Pancreas (tissue), 10 donors: ENCODE measurements at regions not wholly inside any gene's neighbourhood (a gene's known extent, or its start where the extent isn't known, plus 50 kb on each side); places are given as distances from the start of the nearest gene placed in this dataset.

ENCODE experiments used
- ATAC-seq, 4 donors: fragments of 200-7000 bp; cut with Tn5 transposase; one replicate each; pipeline versions ENCODE4 v1.8.0 to v1.9.1; 2020; ENCODE audit warnings: mild to moderate bottlenecking in 4 of 4, moderate library complexity in 4 of 4
- DNase-seq, 6 donors: peaks; one replicate each; pipeline ENCODE4 v3.0.0-alpha.2; 2020
- FAIRE-seq: peaks from 2 replicates; lab custom pipeline; 2012; peaks lifted over from hg19 to GRCh38; lab: Jason Lieb, UNC
- H3K27ac ChIP-seq, 4 donors: fragments of 200-600 bp; sonication (generic); 1 replicate in 3 of 4; 2 replicates in 1 of 4; pipeline versions ENCODE4 v1.5.0 to v1.8.0; 2020
- H3K27me3 ChIP-seq, 4 donors: fragments of 200-600 bp; one replicate each; pipeline ENCODE4 v1.8.0; 2021
- H3K36me3 ChIP-seq, 3 donors: fragments of 200-600 bp; sonication (generic) in 1 of 3; one replicate each; pipeline versions ENCODE4 v1.5.0 to v1.8.0; 2020 to 2021
- H3K4me1 ChIP-seq, 3 donors: fragments of 200-600 bp; one replicate each; pipeline ENCODE4 v1.8.0; 2021
- H3K4me3 ChIP-seq, 4 donors: fragments of 200-600 bp; sonication (generic) in 2 of 4; one replicate each; pipeline versions ENCODE4 v1.5.0 to v1.8.0; 2020 to 2021
- H3K9me3 ChIP-seq, 4 donors: fragments of 200-600 bp; one replicate each; pipeline ENCODE4 v1.8.0; 2021
- CTCF ChIP-seq, 4 donors: fragments of 200-600 bp; sonication (generic) in 3 of 4; IDR thresholded peaks; one replicate each; pipeline versions ENCODE4 v1.5.0 to v1.8.0; 2021; ENCODE audit warnings: antibody characterized with exemption in 4 of 4
- WGBS, 2 donors: extraction: QIAGEN DNeasy Blood & Tissue Kit; methylation state at CpG; one replicate each; pipeline ENCODE4 v1.1.7; 2013; 5-methylcytosine and 5-hydroxymethylcytosine counted together
- intact Hi-C, 3 donors: fragments of 100-400 bp; cut with DNase I; formaldehyde crosslinking; loops; one replicate each; pipeline versions ENCODE4 v1.11.1 to v1.14.2; 2022
- donor health status: healthy with polysubstance abuse.
- donor health status: DM: no; HTN: no; CAD: no; lungs with moderate emphysema.
- donor health status: DM: no; HTN: no; CAD: no.
- donor health status: control.
- donor health status: control.
- donor health status: Bipolar disorder and iron deficiency.
- donor health status: DM: yes; HTN: yes; CAD: no.
- donor health status: DM: no; HTN: no; CAD: no.
- donor health status: DM: no; HTN: no; CAD: no.
- donor health status: DM: yes; HTN: yes; CAD: no.

- TF ChIP-seq CTCF (IDR thresholded peaks at IDR 0.05): no peak
- 83 to 92% methylated on average over 8 of the region's 8 CpGs for WGBS, 2 donors
- no peak for DNase-seq
- Histone ChIP-seq H3K9me3 (no peaks in the 10 kb centered on the region), H3K27me3 (no peaks in the 10 kb centered on the region), H3K36me3 (no peaks in the 10 kb centered on the region), H3K4me1 (no peaks in the 10 kb centered on the region), H3K27ac (no peak overlapping the region), H3K4me3 (no peak overlapping the region)
- intact Hi-C loops: no loop called here
- FAIRE-seq: no peak
- no peak for ATAC-seq
These were observed 224.4 kb upstream of the COPS8 start for GRCh38 chr2:236861196-236861875.

DNA sequence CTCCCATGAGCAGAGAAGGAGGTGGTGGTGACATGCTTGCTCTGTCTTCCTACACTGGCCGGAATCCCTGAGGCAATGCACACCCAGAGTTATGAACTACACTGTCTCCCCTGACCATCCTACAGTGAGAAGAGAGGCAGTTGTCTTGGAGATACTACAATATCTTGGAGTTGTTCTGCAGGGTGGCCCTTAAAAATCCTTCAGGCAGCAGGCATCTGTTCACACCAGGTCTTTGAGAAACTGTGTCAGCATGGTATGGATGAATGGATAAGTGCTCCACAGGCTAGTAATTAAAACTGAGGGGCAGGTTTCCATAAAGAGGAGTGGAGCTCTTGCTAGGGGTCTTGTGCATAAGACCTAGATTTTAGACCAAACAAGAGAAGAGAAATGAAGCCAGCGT lies 223.7 kb upstream of the COPS8 start:
- Histone ChIP-seq H3K4me1 (no peaks in the 10 kb centered on the region), H3K4me3 (no peak overlapping the region), H3K9me3 (no peaks in the 10 kb centered on the region), H3K27ac (no peak overlapping the region), H3K36me3 (no peaks in the 10 kb centered on the region), H3K27me3 (no peaks in the 10 kb centered on the region)
- ATAC-seq (no peak), FAIRE-seq (no peak), DNase-seq (no peak)
- intact Hi-C loops: no loop called here
- 93 to 100% methylated on average over 2 of the region's 2 CpGs for WGBS, 2 donors
- TF ChIP-seq CTCF (IDR thresholded peaks at IDR 0.05): no peak

DNA sequence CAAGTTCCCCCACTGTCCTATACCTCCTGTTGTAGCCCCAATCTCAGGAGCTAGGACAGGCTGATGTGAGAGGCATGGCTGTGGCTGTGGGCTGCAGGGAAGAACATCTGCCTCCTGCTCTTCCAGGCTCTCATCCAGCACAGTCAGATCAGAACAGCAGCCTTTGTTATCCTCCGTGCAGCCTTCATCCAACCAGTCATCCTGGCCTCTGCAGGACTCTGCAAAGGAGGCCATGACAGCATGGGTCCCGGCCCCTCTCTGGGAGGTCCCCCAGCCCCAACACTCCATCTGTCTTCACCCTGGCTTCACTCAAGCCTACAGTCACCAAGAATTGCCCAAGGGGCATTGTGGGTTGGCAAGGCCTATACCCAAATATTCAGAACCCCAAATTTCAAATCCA lies 223.2 kb upstream of the COPS8 start:
- H3K36me3 ChIP-seq: no peaks in the 10 kb centered on the region
- H3K4me1 ChIP-seq: no peaks in the 10 kb centered on the region
- ATAC-seq (no peak), DNase-seq (no peak), FAIRE-seq (no peak)
- 92 to 96% methylated on average over 2 of the region's 2 CpGs for WGBS, 2 donors
- TF ChIP-seq CTCF (IDR thresholded peaks at IDR 0.05): no peak
- no peak overlapping the region for H3K4me3 ChIP-seq
- no peak overlapping the region for H3K27ac ChIP-seq
- no peaks in the 10 kb centered on the region for H3K9me3 ChIP-seq
- no peaks in the 10 kb centered on the region for H3K27me3 ChIP-seq
- intact Hi-C loops: no loop called here

DNA sequence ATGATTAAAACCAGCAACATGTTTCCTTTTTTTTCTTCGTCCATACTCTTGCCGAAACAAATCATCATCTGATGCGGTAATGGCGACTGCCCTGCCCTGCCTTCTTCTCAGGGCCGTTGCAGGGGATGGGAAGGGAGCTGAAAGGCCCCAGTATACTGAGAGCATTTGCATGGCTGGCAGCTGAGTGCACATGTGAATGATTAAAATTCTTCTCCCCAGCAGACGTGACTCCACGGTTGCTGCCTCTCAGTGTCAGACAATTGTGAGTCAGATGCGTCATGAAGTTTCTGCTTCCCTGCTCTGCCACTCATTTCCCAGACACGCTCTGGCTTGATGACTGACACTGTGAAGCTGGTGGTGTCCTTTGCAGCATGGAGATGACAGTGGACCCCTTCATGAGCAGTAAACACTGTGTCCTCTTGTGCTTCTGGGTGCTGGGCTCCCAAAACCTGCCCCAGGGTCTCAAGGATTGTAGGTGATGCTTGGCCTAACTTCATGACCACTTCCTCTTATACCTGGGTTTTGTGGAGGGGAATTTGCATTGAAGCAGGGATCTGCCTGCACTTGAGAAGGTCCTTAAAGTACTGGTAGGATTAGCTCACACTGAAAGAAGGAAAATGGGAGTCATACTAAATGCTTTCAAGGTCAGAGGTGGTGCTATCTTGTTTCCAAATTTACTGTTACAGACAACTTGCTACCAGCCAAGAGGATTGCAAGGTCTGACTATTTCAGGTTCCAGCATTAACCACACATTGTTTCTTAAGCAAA lies 222.5 kb upstream of the COPS8 start:
- no peak for FAIRE-seq
- intact Hi-C loops: no loop called here
- 81 to 86% methylated on average over 9 of the region's 9 CpGs for WGBS, 2 donors

More for the DNA sequence above, 222.5 kb upstream of the COPS8 start:
- no peaks in the 10 kb centered on the region for H3K27me3 ChIP-seq
- no peak for ATAC-seq
- H3K36me3 ChIP-seq: no peaks in the 10 kb centered on the region
- H3K27ac ChIP-seq: no peak overlapping the region
- no peaks in the 10 kb centered on the region for H3K4me1 ChIP-seq
- DNase-seq: no peak
- H3K9me3 ChIP-seq: no peaks in the 10 kb centered on the region
- no peak for TF ChIP-seq CTCF (IDR thresholded peaks at IDR 0.05)
- H3K4me3 ChIP-seq: no peak overlapping the region
